SK-MEL-5 (cell line): ENCODE measurements at regions not wholly inside any gene's neighbourhood (a gene's known extent, or its start where the extent isn't known, plus 50 kb on each side); places are given as distances from the start of the nearest gene placed in this dataset.

ENCODE experiments used
- DNase-seq: peaks from one replicate; pipeline ENCODE4 v3.0.0-alpha.2; 2016; ENCODE audit warnings: low read depth, low spot score
- in situ Hi-C: cut with HindIII; loops from 2 replicates; pipeline ENCODE4 v1.10.0; 2016; ENCODE audit warnings: low sequenced_read_pairs, high pct_unique_total_duplicates, low pct_unique_long_range_greater_than_20kb

- no peak for DNase-seq
- in situ Hi-C loops: no loop called here
These were observed 1226.5 kb downstream of the C4orf33 start for GRCh38 chr4:130322439-130322838.

- in situ Hi-C loops: no loop called here
- DNase-seq: no peak
These were observed 1233.1 kb downstream of the C4orf33 start for GRCh38 chr4:130329036-130329435.

- no peak for DNase-seq
- in situ Hi-C loops: no loop called here
These were observed 1237.3 kb downstream of the C4orf33 start for GRCh38 chr4:130333241-130333759.

GRCh38 chr4:130335417-130336194 lies 1239.7 kb downstream of the C4orf33 start:
- in situ Hi-C loops: no loop called here
- DNase-seq: no peak

GRCh38 chr4:130336585-130337217 lies 1240.7 kb downstream of the C4orf33 start:
- in situ Hi-C loops: no loop called here
- DNase-seq: no peak

- in situ Hi-C loops: no loop called here
- no peak for DNase-seq
These were observed 1242.9 kb downstream of the C4orf33 start for GRCh38 chr4:130338851-130339250.

GRCh38 chr4:130349745-130350144 lies 1253.8 kb downstream of the C4orf33 start:
- DNase-seq: no peak
- in situ Hi-C loops: no loop called here

GRCh38 chr4:130356873-130357272 lies 1260.9 kb downstream of the C4orf33 start:
- no peak for DNase-seq
- in situ Hi-C loops: no loop called here

- in situ Hi-C loops: no loop called here
- peak; percentile 16 for DNase-seq
These were observed 1263.6 kb downstream of the C4orf33 start for GRCh38 chr4:130359542-130359941.

- in situ Hi-C loops: no loop called here
- DNase-seq: no peak
These were observed 1265.7 kb downstream of the C4orf33 start for GRCh38 chr4:130361616-130362015.

GRCh38 chr4:130368668-130369067 lies 1272.7 kb downstream of the C4orf33 start:
- in situ Hi-C loops: no loop called here
- DNase-seq: no peak

GRCh38 chr4:130393231-130393630 lies 1297.3 kb downstream of the C4orf33 start:
- DNase-seq: no peak
- in situ Hi-C loops: no loop called here

GRCh38 chr4:130393642-130394041 lies 1297.7 kb downstream of the C4orf33 start:
- no peak for DNase-seq
- in situ Hi-C loops: no loop called here

- in situ Hi-C loops: no loop called here
- no peak for DNase-seq
These were observed 1299.9 kb downstream of the C4orf33 start for GRCh38 chr4:130395871-130396270.

GRCh38 chr4:130403221-130403620 lies 1307.3 kb downstream of the C4orf33 start:
- DNase-seq: no peak
- in situ Hi-C loops: no loop called here

GRCh38 chr4:130416228-130416627 lies 1320.3 kb downstream of the C4orf33 start:
- no peak for DNase-seq

GRCh38 chr4:130419211-130419975 lies 1323.4 kb downstream of the C4orf33 start:
- in situ Hi-C loops: no loop called here
- DNase-seq: no peak

More at GRCh38 chr4:130416228-130416627, 1320.3 kb downstream of the C4orf33 start:
- in situ Hi-C loops: no loop called here

- DNase-seq: no peak
- in situ Hi-C loops: no loop called here
These were observed 1326.3 kb downstream of the C4orf33 start for GRCh38 chr4:130422261-130422660.
